ENCODE measurements at regions not wholly inside any gene's neighbourhood (a gene's known extent, or its start where the extent isn't known, plus 50 kb on each side); places are given as distances from the start of the nearest gene placed in this dataset.

DNA sequence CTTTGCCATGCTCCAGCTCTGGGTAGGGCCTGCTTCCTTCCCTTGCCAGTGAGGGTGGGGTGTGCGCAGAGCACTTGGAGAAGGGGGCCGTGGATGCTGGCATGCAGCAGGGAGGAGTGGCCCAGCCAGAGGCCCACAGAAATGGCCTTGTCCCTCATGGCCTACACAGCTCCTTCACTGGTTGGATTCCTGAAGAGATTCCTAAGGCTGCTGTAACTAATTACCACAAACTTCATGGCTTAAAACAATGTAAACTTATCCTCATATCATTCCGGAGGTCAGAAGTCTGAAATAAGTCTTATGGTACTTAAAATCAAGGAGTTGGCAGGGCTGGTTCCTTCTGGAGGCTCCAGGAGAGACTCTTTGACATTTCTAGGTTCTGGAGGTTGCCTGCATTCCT is 195.2 kb downstream of the GLI2 start:
- Mint-ChIP-seq H3K4me3 (no peak overlapping the region), H3K27me3 (ENCODE audit: low read depth) (no peaks in the 10 kb centered on the region), H3K4me1 (ENCODE audit: low read depth) (no peaks in the 10 kb centered on the region), H3K9me3 (no peaks in the 10 kb centered on the region), H3K36me3 (ENCODE audit: insufficient read depth) (no peaks in the 10 kb centered on the region)
- no peak for DNase-seq
- no peak for ATAC-seq

DNA sequence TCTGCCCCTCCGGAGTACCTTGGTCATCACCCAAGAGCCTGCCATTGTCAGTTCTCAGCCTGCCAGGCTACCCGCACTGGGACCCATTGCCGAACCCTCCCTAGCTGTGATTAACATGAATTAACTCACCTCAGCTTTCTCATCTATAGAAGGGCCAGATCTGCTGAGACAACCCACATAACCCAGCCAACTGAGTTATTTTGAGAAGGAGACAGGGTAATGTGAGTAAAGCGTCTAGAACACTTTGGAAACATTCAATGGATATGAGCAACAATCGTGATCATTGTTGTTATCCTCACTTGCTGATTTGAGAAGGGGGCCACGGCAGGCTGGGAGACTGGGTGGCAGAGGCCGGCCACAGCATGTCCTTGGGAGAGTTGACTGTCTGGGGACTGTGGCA is 196.8 kb downstream of the GLI2 start:
- no peaks in the 10 kb centered on the region for H3K4me1 Mint-ChIP-seq (ENCODE audit: low read depth)

GRCh38 chr2:120932881-120933280 is 197.2 kb downstream of the GLI2 start:
- H3K36me3 Mint-ChIP-seq (ENCODE audit: insufficient read depth), result no peaks in the 10 kb centered on the region

More for the DNA sequence above, 196.8 kb downstream of the GLI2 start:
- DNase-seq (no peak), ATAC-seq (no peak)
- H3K9me3 Mint-ChIP-seq, result no peaks in the 10 kb centered on the region
- H3K27me3 Mint-ChIP-seq (ENCODE audit: low read depth), result no peaks in the 10 kb centered on the region
- no peaks in the 10 kb centered on the region for H3K36me3 Mint-ChIP-seq (ENCODE audit: insufficient read depth)
- no peak overlapping the region for H3K4me3 Mint-ChIP-seq

GRCh38 chr2:120933693-120934573 is 198.3 kb downstream of the GLI2 start:
- no peak for ATAC-seq
- DNase-seq, result no peak
- Mint-ChIP-seq H3K4me1 (ENCODE audit: low read depth) (no peaks in the 10 kb centered on the region), H3K36me3 (ENCODE audit: insufficient read depth) (no peaks in the 10 kb centered on the region), H3K27me3 (ENCODE audit: low read depth) (no peaks in the 10 kb centered on the region), H3K9me3 (no peaks in the 10 kb centered on the region), H3K4me3 (no peak overlapping the region)

More at GRCh38 chr2:120932881-120933280, 197.2 kb downstream of the GLI2 start:
- DNase-seq, result no peak
- no peak for ATAC-seq
- no peaks in the 10 kb centered on the region for H3K9me3 Mint-ChIP-seq
- no peaks in the 10 kb centered on the region for H3K4me1 Mint-ChIP-seq (ENCODE audit: low read depth)
- no peak overlapping the region for H3K4me3 Mint-ChIP-seq
- H3K27me3 Mint-ChIP-seq (ENCODE audit: low read depth), result no peaks in the 10 kb centered on the region

GRCh38 chr2:120934574-120935338 is 199.1 kb downstream of the GLI2 start:
- no peak for DNase-seq
- Mint-ChIP-seq H3K36me3 (ENCODE audit: insufficient read depth) (no peaks in the 10 kb centered on the region), H3K4me3 (no peak overlapping the region), H3K4me1 (ENCODE audit: low read depth) (no peaks in the 10 kb centered on the region), H3K27me3 (ENCODE audit: low read depth) (no peaks in the 10 kb centered on the region), H3K9me3 (no peaks in the 10 kb centered on the region)
- no peak for ATAC-seq

- H3K36me3 Mint-ChIP-seq (ENCODE audit: insufficient read depth), result no peaks in the 10 kb centered on the region
- H3K9me3 Mint-ChIP-seq, result no peaks in the 10 kb centered on the region
- DNase-seq, result no peak
- H3K4me3 Mint-ChIP-seq, result no peak overlapping the region
- no peak for ATAC-seq
- no peaks in the 10 kb centered on the region for H3K4me1 Mint-ChIP-seq (ENCODE audit: low read depth)
- no peaks in the 10 kb centered on the region for H3K27me3 Mint-ChIP-seq (ENCODE audit: low read depth)
Measured at GRCh38 chr2:120935339-120936313, 200.0 kb downstream of the GLI2 start.

GRCh38 chr2:120936476-120937334 is 201.0 kb downstream of the GLI2 start:
- ATAC-seq (no peak), DNase-seq (no peak)
- Mint-ChIP-seq H3K27me3 (ENCODE audit: low read depth) (no peaks in the 10 kb centered on the region), H3K9me3 (no peaks in the 10 kb centered on the region), H3K4me1 (ENCODE audit: low read depth) (no peaks in the 10 kb centered on the region), H3K4me3 (no peak overlapping the region), H3K36me3 (ENCODE audit: insufficient read depth) (no peaks in the 10 kb centered on the region)

DNA sequence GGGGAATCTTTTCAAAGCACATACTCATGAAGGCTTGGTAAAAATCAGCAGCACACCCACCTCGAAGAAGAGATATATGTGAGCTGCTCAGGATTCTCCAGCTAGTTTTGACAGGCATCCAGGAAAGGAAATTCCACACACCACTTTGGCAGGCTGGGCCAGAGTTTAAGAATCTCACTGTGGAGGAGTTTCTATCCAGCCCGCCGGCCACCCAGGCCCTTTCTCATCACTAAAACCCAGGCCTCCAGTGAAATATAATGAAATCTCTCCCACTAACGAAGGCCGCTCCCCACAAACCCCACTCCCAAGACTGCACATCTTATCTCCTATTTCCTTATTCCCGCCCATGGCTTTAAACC is 202.0 kb downstream of the GLI2 start:
- Mint-ChIP-seq H3K27me3 (ENCODE audit: low read depth) (no peaks in the 10 kb centered on the region), H3K9me3 (no peaks in the 10 kb centered on the region), H3K36me3 (ENCODE audit: insufficient read depth) (no peaks in the 10 kb centered on the region), H3K4me1 (ENCODE audit: low read depth) (no peaks in the 10 kb centered on the region), H3K4me3 (no peak overlapping the region)
- no peak for ATAC-seq
- DNase-seq, result no peak

GRCh38 chr2:120938045-120938771 is 202.5 kb downstream of the GLI2 start:
- no peak overlapping the region for H3K4me3 Mint-ChIP-seq
- DNase-seq (no peak), ATAC-seq (no peak)
- H3K36me3 Mint-ChIP-seq (ENCODE audit: insufficient read depth), result no peaks in the 10 kb centered on the region
- H3K27me3 Mint-ChIP-seq (ENCODE audit: low read depth), result no peaks in the 10 kb centered on the region
- H3K9me3 Mint-ChIP-seq, result no peaks in the 10 kb centered on the region
- H3K4me1 Mint-ChIP-seq (ENCODE audit: low read depth), result no peaks in the 10 kb centered on the region

- no peaks in the 10 kb centered on the region for H3K27me3 Mint-ChIP-seq (ENCODE audit: low read depth)
Measured at GRCh38 chr2:120939595-120940318, 204.1 kb downstream of the GLI2 start.

DNA sequence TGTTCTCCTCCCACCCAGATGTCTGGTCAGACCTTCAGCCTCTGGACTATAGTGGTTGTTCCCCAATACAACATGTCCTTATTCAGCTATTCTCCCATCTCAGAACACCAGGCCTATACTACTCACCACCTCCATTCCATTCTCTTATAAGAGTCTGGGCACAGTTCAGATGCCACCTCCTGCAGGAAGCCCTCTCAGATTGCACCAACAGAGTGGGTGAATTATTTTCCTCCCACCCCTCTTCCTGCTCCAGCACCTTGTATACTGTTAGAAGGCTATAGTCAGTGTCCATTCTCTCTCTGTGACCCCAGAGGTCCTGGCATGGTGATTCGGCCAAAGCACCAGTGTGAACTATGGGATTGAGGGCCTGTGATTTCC is 204.6 kb downstream of the GLI2 start:
- Mint-ChIP-seq H3K9me3 (no peaks in the 10 kb centered on the region), H3K4me3 (no peak overlapping the region), H3K27me3 (ENCODE audit: low read depth) (no peaks in the 10 kb centered on the region), H3K4me1 (ENCODE audit: low read depth) (no peaks in the 10 kb centered on the region), H3K36me3 (ENCODE audit: insufficient read depth) (no peaks in the 10 kb centered on the region)
- DNase-seq, result no peak
- ATAC-seq, result no peak

More at GRCh38 chr2:120939595-120940318, 204.1 kb downstream of the GLI2 start:
- no peak for DNase-seq
- no peaks in the 10 kb centered on the region for H3K36me3 Mint-ChIP-seq (ENCODE audit: insufficient read depth)
- no peak overlapping the region for H3K4me3 Mint-ChIP-seq
- H3K9me3 Mint-ChIP-seq, result no peaks in the 10 kb centered on the region
- no peaks in the 10 kb centered on the region for H3K4me1 Mint-ChIP-seq (ENCODE audit: low read depth)
- ATAC-seq, result no peak

DNA sequence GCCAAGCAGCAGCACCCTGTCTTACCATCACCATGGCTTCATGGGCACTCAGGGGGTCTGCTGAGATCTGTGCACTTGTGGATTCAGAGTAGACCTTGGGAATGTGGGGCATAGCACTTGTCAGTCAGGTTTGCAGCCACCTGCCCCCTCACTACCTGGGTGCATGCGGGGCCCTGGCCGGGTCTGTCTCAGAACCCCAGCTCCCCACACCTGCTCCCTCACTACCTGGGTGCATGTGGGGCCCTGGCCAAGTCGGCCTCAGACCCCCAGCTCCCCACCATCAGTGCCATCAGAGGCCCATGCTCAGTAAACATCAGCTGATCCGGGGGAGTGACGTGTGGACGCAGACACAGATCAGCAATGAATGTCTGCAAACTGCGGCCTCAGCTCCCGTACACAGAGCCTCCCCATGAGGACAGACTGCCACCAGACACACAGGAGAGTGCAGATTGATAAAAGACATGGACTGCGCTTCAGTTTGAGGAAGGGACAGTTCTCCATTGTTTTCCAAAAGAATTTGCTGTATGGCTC is 205.1 kb downstream of the GLI2 start:
- Mint-ChIP-seq H3K9me3 (no peaks in the 10 kb centered on the region), H3K4me3 (no peak overlapping the region), H3K4me1 (ENCODE audit: low read depth) (no peaks in the 10 kb centered on the region), H3K27me3 (ENCODE audit: low read depth) (no peaks in the 10 kb centered on the region), H3K36me3 (ENCODE audit: insufficient read depth) (no peaks in the 10 kb centered on the region)
- no peak for ATAC-seq
- DNase-seq, result no peak
